Sigmoid colon (tissue), 4 donors: ENCODE measurements at regions not wholly inside any gene's neighbourhood (a gene's known extent, or its start where the extent isn't known, plus 50 kb on each side); places are given as distances from the start of the nearest gene placed in this dataset.

Experiments
- CTCF ChIP-seq, 4 experiments: fragments of 450-650 bp in 3 of 4; fragments of 200-600 bp in 1 of 4; IDR thresholded peaks; one replicate each; pipeline ENCODE4 v1.5.1; 2016 to 2019; ENCODE audit warnings: antibody characterized with exemption in 4 of 4, mild to moderate bottlenecking in 3 of 4, moderate library complexity in 2 of 4
- EP300 ChIP-seq, 4 donors: sonication (generic); formaldehyde crosslinking; IDR thresholded peaks; one replicate each; pipeline ENCODE4 v1.6.1; 2017; ENCODE audit warnings: antibody characterized with exemption in 4 of 4

GRCh38 chr14:26808407-26808806 is 210.6 kb upstream of the NOVA1 start:
- TF ChIP-seq CTCF (IDR thresholded peaks at IDR 0.05), result no peak
- TF ChIP-seq EP300 (IDR thresholded peaks at IDR 0.05), result no peak
